Natural killer cell (primary cell): ENCODE measurements at regions not wholly inside any gene's neighbourhood (a gene's known extent, or its start where the extent isn't known, plus 50 kb on each side); places are given as distances from the start of the nearest gene placed in this dataset.

Experiments
- ATAC-seq, 3 donors: fragments of 150-1000 bp in 2 of 3; fragments of 200-7000 bp in 1 of 3; cut with Tn5 transposase; 1 replicate in 1 of 3; 2 replicates in 2 of 3; pipeline ENCODE4 v1.10.0; 2021; ENCODE audit warnings: mild to moderate bottlenecking in 2 of 3, moderate library complexity in 2 of 3
- DNase-seq, 2 donors: peaks; one replicate each; pipeline versions ENCODE4 v3.0.0 to v3.0.0-alpha.2; 2013 to 2021; ENCODE audit warnings: mixed read lengths in 1 of 2
- H3K27ac ChIP-seq: one replicate; pipeline ENCODE4 v1.5.1; 2013; ENCODE audit warnings: mild to moderate bottlenecking, low read length
- H3K27me3 ChIP-seq: one replicate; pipeline ENCODE4 v1.6.1; 2013; ENCODE audit warnings: low read length; ENCODE audit not compliant: control insufficient read depth, insufficient read depth
- H3K36me3 ChIP-seq: one replicate; pipeline ENCODE4 v1.6.1; 2013; ENCODE audit warnings: low read length; ENCODE audit not compliant: control insufficient read depth, insufficient read depth
- H3K4me1 ChIP-seq: one replicate; pipeline ENCODE4 v1.6.1; 2013; ENCODE audit warnings: low read length; ENCODE audit not compliant: control insufficient read depth, insufficient read depth
- H3K4me3 ChIP-seq: one replicate; pipeline ENCODE4 v1.5.1; 2013; ENCODE audit warnings: low read length
- H3K9me3 ChIP-seq: one replicate; pipeline ENCODE4 v1.6.1; 2013; ENCODE audit warnings: low read length; ENCODE audit not compliant: control insufficient read depth, insufficient read depth
- H3K27ac Mint-ChIP-seq, 2 donors: one replicate each; pipeline ENCODE4 v1.8.0; 2022; ENCODE audit warnings: mild to moderate bottlenecking in 2 of 2, mixed read lengths in 2 of 2, moderate library complexity in 1 of 2
- H3K27me3 Mint-ChIP-seq, 2 donors: one replicate each; pipeline ENCODE4 v1.8.0; 2022; ENCODE audit warnings: low read depth in 2 of 2, mixed read lengths in 2 of 2
- H3K36me3 Mint-ChIP-seq: one replicate; pipeline ENCODE4 v1.8.0; 2022; ENCODE audit warnings: mixed read lengths
- H3K4me1 Mint-ChIP-seq, 2 donors: one replicate each; pipeline ENCODE4 v1.8.0; 2022; ENCODE audit warnings: mixed read lengths in 2 of 2
- H3K4me3 Mint-ChIP-seq: one replicate; pipeline ENCODE4 v1.8.0; 2022; ENCODE audit warnings: mild to moderate bottlenecking, moderate library complexity, mixed read lengths
- H3K9me3 Mint-ChIP-seq, 2 donors: one replicate each; pipeline ENCODE4 v1.8.0; 2022; ENCODE audit warnings: mixed read lengths in 2 of 2
- WGBS: methylation state at CpG from one replicate; pipeline ENCODE4 v1.1.7; 2013; ENCODE audit warnings: missing lambda C conversion rate; ENCODE audit not compliant: insufficient coverage; 5-methylcytosine and 5-hydroxymethylcytosine counted together
- intact Hi-C: fragments of 100-400 bp; cut with micrococcal nuclease; formaldehyde crosslinking; loops from one replicate; pipeline ENCODE4 v1.14.2; 2022
- TF ChIP-seq, protein P1 (sequence below): fragments of 200-600 bp; IDR thresholded peaks from one replicate; pipeline ENCODE4 v1.8.0; 2022; ENCODE audit warnings: antibody characterized with exemption

- Mint-ChIP-seq H3K27ac (no peak overlapping the region), H3K36me3 (no peaks in the 10 kb centered on the region), H3K4me3 (no peak overlapping the region), H3K9me3 (no peaks in the 10 kb centered on the region), H3K27me3 (peaks cover 2 to 11% of the 10 kb centered on the region in 2 donors), H3K4me1 (peaks cover 8 to 9% of the 10 kb centered on the region in 2 donors)
- no peak overlapping the region for H3K27ac ChIP-seq
- peaks cover under 1% of the 10 kb centered on the region for H3K9me3 ChIP-seq
- TF ChIP-seq, protein P1, sequence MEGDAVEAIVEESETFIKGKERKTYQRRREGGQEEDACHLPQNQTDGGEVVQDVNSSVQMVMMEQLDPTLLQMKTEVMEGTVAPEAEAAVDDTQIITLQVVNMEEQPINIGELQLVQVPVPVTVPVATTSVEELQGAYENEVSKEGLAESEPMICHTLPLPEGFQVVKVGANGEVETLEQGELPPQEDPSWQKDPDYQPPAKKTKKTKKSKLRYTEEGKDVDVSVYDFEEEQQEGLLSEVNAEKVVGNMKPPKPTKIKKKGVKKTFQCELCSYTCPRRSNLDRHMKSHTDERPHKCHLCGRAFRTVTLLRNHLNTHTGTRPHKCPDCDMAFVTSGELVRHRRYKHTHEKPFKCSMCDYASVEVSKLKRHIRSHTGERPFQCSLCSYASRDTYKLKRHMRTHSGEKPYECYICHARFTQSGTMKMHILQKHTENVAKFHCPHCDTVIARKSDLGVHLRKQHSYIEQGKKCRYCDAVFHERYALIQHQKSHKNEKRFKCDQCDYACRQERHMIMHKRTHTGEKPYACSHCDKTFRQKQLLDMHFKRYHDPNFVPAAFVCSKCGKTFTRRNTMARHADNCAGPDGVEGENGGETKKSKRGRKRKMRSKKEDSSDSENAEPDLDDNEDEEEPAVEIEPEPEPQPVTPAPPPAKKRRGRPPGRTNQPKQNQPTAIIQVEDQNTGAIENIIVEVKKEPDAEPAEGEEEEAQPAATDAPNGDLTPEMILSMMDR = no peak
- H3K36me3 ChIP-seq = no peaks in the 10 kb centered on the region
- ATAC-seq (no peak), DNase-seq (no peak)
- intact Hi-C loops = loop anchor here (5.0 kb wide), 1 partner anchor 159 kb away; no protein-coding TSS in a partner anchor
- H3K4me3 ChIP-seq = no peak overlapping the region
- H3K4me1 ChIP-seq = no peaks in the 10 kb centered on the region
- 90% methylated on average over 3 of the region's 3 CpGs for WGBS
- peaks cover 2% of the 10 kb centered on the region for H3K27me3 ChIP-seq
Observed at GRCh38 chr6:141403103-141403502, 729.6 kb upstream of the GJE1 start.

- intact Hi-C loops = loop anchor here (5.0 kb wide), 1 partner anchor 160 kb away; no protein-coding TSS in a partner anchor
- no peaks in the 10 kb centered on the region for H3K9me3 ChIP-seq
- no peak overlapping the region for H3K27ac Mint-ChIP-seq
- no CpG with 5 or more reads among the region's 2 CpGs for WGBS
- no peak overlapping the region for H3K27ac ChIP-seq
- no peak overlapping the region for H3K4me3 ChIP-seq
- H3K4me3 Mint-ChIP-seq = no peak overlapping the region
- H3K36me3 Mint-ChIP-seq = no peaks in the 10 kb centered on the region
- TF ChIP-seq, protein P1 = no peak
- no peak for ATAC-seq
- no peaks in the 10 kb centered on the region for H3K4me1 ChIP-seq
- H3K36me3 ChIP-seq = no peaks in the 10 kb centered on the region
- no peaks in the 10 kb centered on the region for H3K9me3 Mint-ChIP-seq
- peaks cover 2% of the 10 kb centered on the region for H3K27me3 ChIP-seq
- peaks cover 2 to 11% of the 10 kb centered on the region in 2 donors for H3K27me3 Mint-ChIP-seq
- peaks cover 8 to 9% of the 10 kb centered on the region in 2 donors for H3K4me1 Mint-ChIP-seq
- DNase-seq = no peak
Observed at GRCh38 chr6:141402489-141402888, 730.2 kb upstream of the GJE1 start.

GRCh38 chr6:141401851-141402250, 730.9 kb upstream of the GJE1 start:
- no peak overlapping the region for H3K27ac Mint-ChIP-seq
- H3K36me3 Mint-ChIP-seq = no peaks in the 10 kb centered on the region
- H3K9me3 ChIP-seq = no peaks in the 10 kb centered on the region
- H3K27me3 ChIP-seq = peaks cover 2% of the 10 kb centered on the region
- no peaks in the 10 kb centered on the region for H3K36me3 ChIP-seq
- H3K9me3 Mint-ChIP-seq = no peaks in the 10 kb centered on the region
- peaks cover 2 to 11% of the 10 kb centered on the region in 2 donors for H3K27me3 Mint-ChIP-seq
- ATAC-seq (no peak), DNase-seq (no peak)
- no peak overlapping the region for H3K4me3 Mint-ChIP-seq
- no peak overlapping the region for H3K4me3 ChIP-seq
- TF ChIP-seq, protein P1 = no peak
- 96% methylated on average over 3 of the region's 3 CpGs for WGBS
- H3K4me1 ChIP-seq = no peaks in the 10 kb centered on the region
- intact Hi-C loops = loop anchor here (5.0 kb wide), 1 partner anchor 160 kb away; no protein-coding TSS in a partner anchor
- no peak overlapping the region for H3K27ac ChIP-seq
- H3K4me1 Mint-ChIP-seq = peaks cover 8 to 9% of the 10 kb centered on the region in 2 donors

- 76% methylated on average over 4 of the region's 4 CpGs for WGBS
- no peak for ATAC-seq
- Histone ChIP-seq H3K27ac (no peak overlapping the region), H3K9me3 (no peaks in the 10 kb centered on the region), H3K4me3 (no peak overlapping the region), H3K27me3 (peaks cover 2% of the 10 kb centered on the region), H3K4me1 (no peaks in the 10 kb centered on the region), H3K36me3 (no peaks in the 10 kb centered on the region)
- intact Hi-C loops = loop anchor here (5.0 kb wide), 1 partner anchor 161 kb away; no protein-coding TSS in a partner anchor
- Mint-ChIP-seq H3K27me3 (peaks cover 2 to 11% of the 10 kb centered on the region in 2 donors), H3K9me3 (no peaks in the 10 kb centered on the region), H3K36me3 (no peaks in the 10 kb centered on the region), H3K4me1 (peaks cover 8 to 9% of the 10 kb centered on the region in 2 donors), H3K27ac (no peak overlapping the region), H3K4me3 (no peak overlapping the region)
- DNase-seq = no peak
- TF ChIP-seq, protein P1 = no peak
Observed at GRCh38 chr6:141401168-141401567, 731.6 kb upstream of the GJE1 start.
